Body of pancreas (tissue), 4 donors: ENCODE measurements at regions not wholly inside any gene's neighbourhood (a gene's known extent, or its start where the extent isn't known, plus 50 kb on each side); places are given as distances from the start of the nearest gene placed in this dataset.
"Not testable (repeated sequence)": the region's sequence is repeated elsewhere in the genome, so short reads cannot be mapped to it uniquely, and the experiment has no call there.

Experiments
- ATAC-seq: fragments of 150-250 bp; one replicate; pipeline ENCODE4 v1.9.1; 2016
- DNase-seq, 4 donors: peaks; one replicate each; pipeline ENCODE4 v3.0.0-alpha.2; 2019
- H3K27ac ChIP-seq, 4 donors: fragments of 200-600 bp; sonication (generic); 1 replicate in 3 of 4; 2 replicates in 1 of 4; pipeline versions ENCODE4 v1.5.1 to v1.6.1; 2016 to 2019; ENCODE audit warnings: mild to moderate bottlenecking in 1 of 4, mixed read lengths in 1 of 4, moderate library complexity in 1 of 4
- H3K27me3 ChIP-seq, 2 donors: fragments of 200-600 bp; sonication (generic); one replicate each; pipeline ENCODE4 v1.6.0; 2016; ENCODE audit warnings: mild to moderate bottlenecking in 1 of 2
- H3K36me3 ChIP-seq, 2 donors: fragments of 200-600 bp; sonication (generic); replicated peaks in 1 of 2; 2 replicates each; pipeline ENCODE4 v1.5.1; 2016; ENCODE audit warnings: low read depth in 2 of 2; ENCODE audit not compliant: insufficient read depth in 1 of 2
- H3K4me1 ChIP-seq: fragments of 200-600 bp; sonication (generic); one replicate; pipeline ENCODE4 v1.6.0; 2016
- H3K4me3 ChIP-seq, 2 donors: fragments of 200-600 bp; sonication (generic); 1 replicate in 1 of 2; 2 replicates in 1 of 2; pipeline ENCODE4 v1.5.1; 2016 to 2019
- H3K9me3 ChIP-seq, 3 donors: fragments of 200-600 bp; sonication (generic); 1 replicate in 2 of 3; 2 replicates in 1 of 3; pipeline ENCODE4 v1.5.1; 2016
- POLR2A ChIP-seq, 3 donors: fragments of 450-650 bp; IDR thresholded peaks; one replicate each; pipeline ENCODE4 v1.6.1; 2016; ENCODE audit warnings: antibody characterized with exemption in 3 of 3, mild to moderate bottlenecking in 2 of 3
- WGBS, 2 donors: methylation state at CpG; one replicate each; pipeline ENCODE4 v1.1.5; 2017; 5-methylcytosine and 5-hydroxymethylcytosine counted together
- intact Hi-C: fragments of 100-400 bp; cut with DNase I; formaldehyde crosslinking; loops from one replicate; pipeline ENCODE4 v1.15.1; 2023
- TF ChIP-seq, protein P1 (sequence below), 7 experiments: fragments of 450-650 bp in 4 of 7; fragments of 200-600 bp in 3 of 7; sonication (generic) in 3 of 7; IDR thresholded peaks; one replicate each; pipeline ENCODE4 v1.5.1; 2016 to 2019; ENCODE audit warnings: antibody characterized with exemption in 7 of 7

DNA sequence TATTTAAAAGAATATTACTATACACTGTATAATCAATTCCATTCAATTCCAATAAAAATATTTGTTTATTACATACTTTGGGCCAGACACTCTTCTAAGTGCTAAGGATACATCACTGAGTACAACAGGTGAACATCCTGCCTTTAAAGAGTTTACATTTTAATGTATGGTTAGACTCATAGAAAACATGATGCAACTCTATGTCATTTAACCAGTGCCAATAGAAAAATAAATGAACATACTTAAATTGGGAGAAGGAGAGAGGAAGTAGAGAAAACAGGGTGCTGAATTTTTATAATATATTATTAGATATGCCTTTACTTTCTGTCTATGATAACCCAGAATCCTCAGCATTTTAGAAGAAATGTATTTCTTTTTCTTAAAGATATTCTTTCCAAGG, 119.2 kb downstream of the TSEN15 start:
- no peaks in the 10 kb centered on the region for H3K4me1 ChIP-seq
- TF ChIP-seq, protein P1, sequence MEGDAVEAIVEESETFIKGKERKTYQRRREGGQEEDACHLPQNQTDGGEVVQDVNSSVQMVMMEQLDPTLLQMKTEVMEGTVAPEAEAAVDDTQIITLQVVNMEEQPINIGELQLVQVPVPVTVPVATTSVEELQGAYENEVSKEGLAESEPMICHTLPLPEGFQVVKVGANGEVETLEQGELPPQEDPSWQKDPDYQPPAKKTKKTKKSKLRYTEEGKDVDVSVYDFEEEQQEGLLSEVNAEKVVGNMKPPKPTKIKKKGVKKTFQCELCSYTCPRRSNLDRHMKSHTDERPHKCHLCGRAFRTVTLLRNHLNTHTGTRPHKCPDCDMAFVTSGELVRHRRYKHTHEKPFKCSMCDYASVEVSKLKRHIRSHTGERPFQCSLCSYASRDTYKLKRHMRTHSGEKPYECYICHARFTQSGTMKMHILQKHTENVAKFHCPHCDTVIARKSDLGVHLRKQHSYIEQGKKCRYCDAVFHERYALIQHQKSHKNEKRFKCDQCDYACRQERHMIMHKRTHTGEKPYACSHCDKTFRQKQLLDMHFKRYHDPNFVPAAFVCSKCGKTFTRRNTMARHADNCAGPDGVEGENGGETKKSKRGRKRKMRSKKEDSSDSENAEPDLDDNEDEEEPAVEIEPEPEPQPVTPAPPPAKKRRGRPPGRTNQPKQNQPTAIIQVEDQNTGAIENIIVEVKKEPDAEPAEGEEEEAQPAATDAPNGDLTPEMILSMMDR (IDR thresholded peaks at IDR 0.05): no peak
- intact Hi-C loops: no loop called here
- H3K4me3 ChIP-seq: no peak overlapping the region
- no peak for DNase-seq
- no peak overlapping the region for H3K27ac ChIP-seq
- ATAC-seq: no peak
- H3K27me3 ChIP-seq: no peaks in the 10 kb centered on the region
- H3K9me3 ChIP-seq: no peaks in the 10 kb centered on the region
- H3K36me3 ChIP-seq: no peaks in the 10 kb centered on the region

DNA sequence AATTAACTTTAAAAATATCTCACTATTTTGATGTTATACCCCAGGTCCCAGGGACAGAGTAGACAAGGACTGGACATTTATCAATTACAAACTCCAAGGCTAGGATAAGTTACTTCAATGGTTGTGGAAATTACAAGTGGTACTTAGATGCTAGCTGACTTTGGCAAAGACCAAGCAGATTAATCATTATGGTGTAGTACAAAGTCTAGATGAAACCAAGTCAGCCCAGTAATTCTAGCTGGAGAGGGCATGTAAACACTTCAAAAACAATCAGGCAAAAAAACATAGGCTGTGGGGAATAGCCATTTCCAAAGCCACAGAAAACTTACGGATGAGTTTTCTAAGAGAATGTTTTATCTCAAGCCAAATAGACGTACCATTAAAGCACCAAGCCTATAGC, 124.5 kb downstream of the TSEN15 start:
- WGBS, 2 donors: 75 to 82% methylated on average over 2 of the region's 2 CpGs
- no peak for ATAC-seq
- intact Hi-C loops: no loop called here

DNA sequence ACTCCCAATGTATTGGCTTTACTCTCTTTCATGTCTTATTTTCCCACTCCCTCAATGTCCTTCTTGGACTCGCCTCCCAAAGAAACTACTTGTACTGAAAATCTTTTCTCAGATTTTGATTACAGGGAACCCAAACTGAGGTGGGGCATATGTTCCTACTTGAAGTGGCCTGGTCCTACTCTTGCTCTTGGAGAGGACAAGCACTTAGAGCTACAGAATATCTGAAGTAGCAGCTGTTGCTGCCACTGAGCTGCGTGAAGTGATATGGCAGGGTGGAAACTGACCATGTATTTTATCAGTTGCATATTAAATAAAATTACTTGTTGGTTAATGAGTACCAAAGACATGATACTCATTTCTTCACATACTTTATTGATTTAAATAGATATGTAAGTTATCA, 129.5 kb downstream of the TSEN15 start:
- no peaks in the 10 kb centered on the region for H3K4me1 ChIP-seq
- ATAC-seq: no peak
- H3K27ac ChIP-seq: no peak overlapping the region
- no peaks in the 10 kb centered on the region for H3K27me3 ChIP-seq
- no peaks in the 10 kb centered on the region for H3K36me3 ChIP-seq
- DNase-seq: no peak
- intact Hi-C loops: no loop called here
- TF ChIP-seq, protein P1 (IDR thresholded peaks at IDR 0.05): no peak
- no peak for TF ChIP-seq POLR2A (IDR thresholded peaks at IDR 0.05)
- H3K4me3 ChIP-seq: no peak overlapping the region
- WGBS, 2 donors: 82% methylated on average over 2 of the region's 2 CpGs
- no peaks in the 10 kb centered on the region for H3K9me3 ChIP-seq

More for the DNA sequence above, 124.5 kb downstream of the TSEN15 start:
- no peaks in the 10 kb centered on the region for H3K27me3 ChIP-seq
- no peak for DNase-seq
- no peaks in the 10 kb centered on the region for H3K9me3 ChIP-seq
- no peak overlapping the region for H3K4me3 ChIP-seq
- H3K4me1 ChIP-seq: no peaks in the 10 kb centered on the region
- H3K27ac ChIP-seq: no peak overlapping the region
- no peak for TF ChIP-seq POLR2A (IDR thresholded peaks at IDR 0.05)
- TF ChIP-seq, protein P1 (IDR thresholded peaks at IDR 0.05): no peak
- H3K36me3 ChIP-seq: no peaks in the 10 kb centered on the region

DNA sequence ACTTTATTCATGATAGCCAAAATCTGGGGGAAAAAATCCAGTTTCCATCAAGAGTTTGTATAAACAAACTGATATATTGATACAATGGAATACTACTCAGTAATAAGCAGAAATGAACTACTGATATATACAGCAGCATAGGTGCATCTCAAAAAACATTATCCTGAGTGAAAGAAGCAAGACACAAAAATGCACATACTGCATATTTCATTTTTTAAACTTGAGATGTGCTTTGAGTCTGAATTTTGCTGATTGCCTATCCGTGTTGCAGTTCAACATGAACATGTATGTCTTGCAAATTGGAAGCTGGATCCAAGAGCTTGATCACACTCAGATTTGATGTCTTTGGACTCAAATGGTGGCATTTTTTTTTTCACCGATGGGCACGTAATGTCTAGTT, 132.4 kb downstream of the TSEN15 start:
- TF ChIP-seq, protein P1 (IDR thresholded peaks at IDR 0.05): no peak
- TF ChIP-seq POLR2A (IDR thresholded peaks at IDR 0.05): no peak
- H3K4me3 ChIP-seq: no peak overlapping the region
- ATAC-seq (no peak), DNase-seq (no peak)
- WGBS, 2 donors: 92 to 93% methylated on average over 3 of the region's 3 CpGs
- no peaks in the 10 kb centered on the region for H3K9me3 ChIP-seq
- intact Hi-C loops: no loop called here
- no peak overlapping the region for H3K27ac ChIP-seq
- H3K4me1 ChIP-seq: no peaks in the 10 kb centered on the region
- H3K36me3 ChIP-seq: no peaks in the 10 kb centered on the region
- no peaks in the 10 kb centered on the region for H3K27me3 ChIP-seq

DNA sequence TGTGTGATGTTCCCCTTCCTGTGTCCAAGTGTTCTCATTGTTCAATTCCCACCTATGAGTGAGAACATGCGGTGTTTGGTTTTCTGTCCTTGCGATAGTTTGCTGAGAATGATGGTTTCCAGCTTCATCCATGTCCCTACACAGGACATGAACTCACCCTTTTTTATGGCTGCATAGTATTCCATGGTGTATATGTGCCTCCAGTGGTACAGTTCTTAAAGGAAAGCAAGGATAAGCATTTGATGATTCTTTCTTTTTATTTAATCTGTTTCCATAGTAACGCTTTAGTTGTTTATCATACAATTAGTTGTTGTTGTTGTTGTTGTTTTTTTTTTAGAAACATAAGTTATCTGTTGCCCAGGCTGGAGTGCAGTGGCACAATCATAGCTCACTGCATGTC, 133.1 kb downstream of the TSEN15 start:
- H3K9me3 ChIP-seq, DNase-seq, H3K27me3 ChIP-seq, H3K36me3 ChIP-seq, intact Hi-C loops, ATAC-seq, H3K4me1 ChIP-seq, H3K27ac ChIP-seq, H3K4me3 ChIP-seq: not testable (repeated sequence)
- 87 to 99% methylated on average over 3 of the region's 3 CpGs for WGBS, 2 donors
